ENCODE measurements at regions not wholly inside any gene's neighbourhood (a gene's known extent, or its start where the extent isn't known, plus 50 kb on each side); places are given as distances from the start of the nearest gene placed in this dataset.

GRCh38 chr16:9153502-9153864, 62.0 kb downstream of the HAPSTR1 start:
- Histone ChIP-seq H4K20me1 (ENCODE audit: low read depth, low read length) (no peaks in the 10 kb centered on the region), H3K9ac (ENCODE audit: low read length) (no peak overlapping the region), H3K4me2 (ENCODE audit: low read depth, low read length, poor library complexity, severe bottlenecking) (no peak overlapping the region), H3K9me2 (replicated peaks; ENCODE audit: insufficient read depth, low read length) (no peaks in the 10 kb centered on the region), H3K27ac (ENCODE audit: low read depth, low read length) (no peak overlapping the region), H3K4me3 (ENCODE audit: insufficient read depth, low read length, poor library complexity, severe bottlenecking) (no peak overlapping the region), H3K9me3 (ENCODE audit: insufficient read depth, low read length) (no peaks in the 10 kb centered on the region), H3F3A (ENCODE audit: insufficient read depth) (no peaks in the 10 kb centered on the region), H3K79me2 (ENCODE audit: insufficient read depth, low read length) (no peaks in the 10 kb centered on the region), H2AFZ (ENCODE audit: low read depth, low read length, severe bottlenecking) (no peak overlapping the region), H3K36me3 (ENCODE audit: low read length) (no peaks in the 10 kb centered on the region), H3K27me3 (ENCODE audit: low read length) (no peaks in the 10 kb centered on the region)
- TF ChIP-seq CTCF (IDR thresholded peaks at IDR 0.05; ENCODE audit: insufficient read depth, low read length, poor library complexity, severe bottlenecking) (no peak), EZH2phosphoT487 (conservative IDR thresholded peaks at IDR 0.05; ENCODE audit: low read length) (no peak)

- no peaks in the 10 kb centered on the region for H3K36me3 ChIP-seq (ENCODE audit: low read length)
- no peak overlapping the region for H2AFZ ChIP-seq (ENCODE audit: low read depth, low read length, severe bottlenecking)
- no peaks in the 10 kb centered on the region for H4K20me1 ChIP-seq (ENCODE audit: low read depth, low read length)
- no peaks in the 10 kb centered on the region for H3K9me3 ChIP-seq (ENCODE audit: insufficient read depth, low read length)
- H3K9me2 ChIP-seq (replicated peaks; ENCODE audit: insufficient read depth, low read length) = no peaks in the 10 kb centered on the region
- TF ChIP-seq CTCF (IDR thresholded peaks at IDR 0.05; ENCODE audit: insufficient read depth, low read length, poor library complexity, severe bottlenecking) = no peak
- no peak for TF ChIP-seq EZH2phosphoT487 (conservative IDR thresholded peaks at IDR 0.05; ENCODE audit: low read length)
- H3K4me2 ChIP-seq (ENCODE audit: low read depth, low read length, poor library complexity, severe bottlenecking) = no peak overlapping the region
- H3K9ac ChIP-seq (ENCODE audit: low read length) = no peak overlapping the region
- no peaks in the 10 kb centered on the region for H3K27me3 ChIP-seq (ENCODE audit: low read length)
- H3K79me2 ChIP-seq (ENCODE audit: insufficient read depth, low read length) = no peaks in the 10 kb centered on the region
- H3K27ac ChIP-seq (ENCODE audit: low read depth, low read length) = no peak overlapping the region
- H3F3A ChIP-seq (ENCODE audit: insufficient read depth) = no peaks in the 10 kb centered on the region
- no peak overlapping the region for H3K4me3 ChIP-seq (ENCODE audit: insufficient read depth, low read length, poor library complexity, severe bottlenecking)
Measured at GRCh38 chr16:9154567-9155410, 63.3 kb downstream of the HAPSTR1 start.

- no peak overlapping the region for H3K4me2 ChIP-seq (ENCODE audit: low read depth, low read length, poor library complexity, severe bottlenecking)
- no peaks in the 10 kb centered on the region for H3F3A ChIP-seq (ENCODE audit: insufficient read depth)
- no peaks in the 10 kb centered on the region for H3K79me2 ChIP-seq (ENCODE audit: insufficient read depth, low read length)
- H3K4me3 ChIP-seq (ENCODE audit: insufficient read depth, low read length, poor library complexity, severe bottlenecking) = no peak overlapping the region
- no peaks in the 10 kb centered on the region for H3K9me2 ChIP-seq (replicated peaks; ENCODE audit: insufficient read depth, low read length)
- H3K36me3 ChIP-seq (ENCODE audit: low read length) = no peaks in the 10 kb centered on the region
- no peaks in the 10 kb centered on the region for H3K9me3 ChIP-seq (ENCODE audit: insufficient read depth, low read length)
- H2AFZ ChIP-seq (ENCODE audit: low read depth, low read length, severe bottlenecking) = no peak overlapping the region
- no peak overlapping the region for H3K27ac ChIP-seq (ENCODE audit: low read depth, low read length)
- no peak for TF ChIP-seq CTCF (IDR thresholded peaks at IDR 0.05; ENCODE audit: insufficient read depth, low read length, poor library complexity, severe bottlenecking)
- no peak for TF ChIP-seq EZH2phosphoT487 (conservative IDR thresholded peaks at IDR 0.05; ENCODE audit: low read length)
- H3K9ac ChIP-seq (ENCODE audit: low read length) = no peak overlapping the region
- no peaks in the 10 kb centered on the region for H3K27me3 ChIP-seq (ENCODE audit: low read length)
- H4K20me1 ChIP-seq (ENCODE audit: low read depth, low read length) = no peaks in the 10 kb centered on the region
Measured at GRCh38 chr16:9155871-9156270, 64.4 kb downstream of the HAPSTR1 start.
